Activated T-cell treated with anti-CD3 and anti-CD28 coated beads, Interleukin-2, amount 50 U/mL, for 4 hours (primary cell): ENCODE measurements at regions not wholly inside any gene's neighbourhood (a gene's known extent, or its start where the extent isn't known, plus 50 kb on each side); places are given as distances from the start of the nearest gene placed in this dataset.
"Not testable (repeated sequence)": the region's sequence is repeated elsewhere in the genome, so short reads cannot be mapped to it uniquely, and the experiment has no call there.

Experiments
- ATAC-seq, 2 donors: fragments of 200-7000 bp; cut with Tn5 transposase; one replicate each; pipeline ENCODE4 v1.10.0; 2021
- DNase-seq: peaks from one replicate; pipeline ENCODE4 v3.0.0-alpha.2; 2020
- H3K27me3 Mint-ChIP-seq: one replicate; pipeline ENCODE4 v1.8.0; 2021; ENCODE audit warnings: low read depth, mixed read lengths
- H3K36me3 Mint-ChIP-seq: one replicate; pipeline ENCODE4 v1.8.0; 2022; ENCODE audit warnings: mixed read lengths; ENCODE audit not compliant: insufficient read depth
- H3K4me1 Mint-ChIP-seq: one replicate; pipeline ENCODE4 v1.8.0; 2021; ENCODE audit warnings: low read depth, mixed read lengths
- H3K4me3 Mint-ChIP-seq: one replicate; pipeline ENCODE4 v1.8.0; 2021; ENCODE audit warnings: mild to moderate bottlenecking, moderate library complexity, mixed read lengths
- H3K9me3 Mint-ChIP-seq: one replicate; pipeline ENCODE4 v1.8.0; 2021; ENCODE audit warnings: mixed read lengths

DNA sequence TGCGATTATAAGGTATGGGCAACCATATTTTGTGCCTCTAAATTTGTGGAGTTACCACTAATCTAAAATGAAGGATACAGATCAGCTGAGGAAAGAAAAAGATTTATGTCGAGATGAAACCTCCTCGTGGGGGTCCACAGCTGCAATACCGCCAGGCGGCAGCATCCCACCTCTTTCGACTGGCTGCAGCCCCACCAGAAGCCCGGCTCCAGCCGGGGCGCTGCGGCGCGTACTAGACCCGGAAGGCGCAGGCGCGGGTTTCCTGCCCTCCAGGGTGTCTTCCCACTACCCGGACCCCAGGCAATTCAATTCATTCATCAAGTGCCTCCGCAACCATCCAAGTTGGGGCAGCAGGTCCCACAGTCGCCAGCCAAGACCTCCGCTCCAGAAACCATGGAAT lies 366.1 kb upstream of the DEFB115 start:
- not testable (repeated sequence) for H3K9me3 Mint-ChIP-seq, H3K4me3 Mint-ChIP-seq, DNase-seq, H3K4me1 Mint-ChIP-seq, ATAC-seq, H3K36me3 Mint-ChIP-seq
- H3K27me3 Mint-ChIP-seq = peaks cover 20% of the 10 kb centered on the region

GRCh38 chr20:30892541-30893345 lies 364.7 kb upstream of the DEFB115 start:
- ATAC-seq (peak in 1 of 2 donors; percentile 7), DNase-seq (no peak)
- Mint-ChIP-seq H3K9me3 (no peaks in the 10 kb centered on the region), H3K36me3 (peaks cover 3% of the 10 kb centered on the region), H3K27me3 (peaks cover 20% of the 10 kb centered on the region), H3K4me3 (no peak overlapping the region), H3K4me1 (no peaks in the 10 kb centered on the region)

- not testable (repeated sequence) for H3K4me3 Mint-ChIP-seq, H3K4me1 Mint-ChIP-seq, DNase-seq, H3K9me3 Mint-ChIP-seq, ATAC-seq, H3K36me3 Mint-ChIP-seq
- peaks cover 22% of the 10 kb centered on the region for H3K27me3 Mint-ChIP-seq
Observed at GRCh38 chr20:30893346-30894314, 363.8 kb upstream of the DEFB115 start.

DNA sequence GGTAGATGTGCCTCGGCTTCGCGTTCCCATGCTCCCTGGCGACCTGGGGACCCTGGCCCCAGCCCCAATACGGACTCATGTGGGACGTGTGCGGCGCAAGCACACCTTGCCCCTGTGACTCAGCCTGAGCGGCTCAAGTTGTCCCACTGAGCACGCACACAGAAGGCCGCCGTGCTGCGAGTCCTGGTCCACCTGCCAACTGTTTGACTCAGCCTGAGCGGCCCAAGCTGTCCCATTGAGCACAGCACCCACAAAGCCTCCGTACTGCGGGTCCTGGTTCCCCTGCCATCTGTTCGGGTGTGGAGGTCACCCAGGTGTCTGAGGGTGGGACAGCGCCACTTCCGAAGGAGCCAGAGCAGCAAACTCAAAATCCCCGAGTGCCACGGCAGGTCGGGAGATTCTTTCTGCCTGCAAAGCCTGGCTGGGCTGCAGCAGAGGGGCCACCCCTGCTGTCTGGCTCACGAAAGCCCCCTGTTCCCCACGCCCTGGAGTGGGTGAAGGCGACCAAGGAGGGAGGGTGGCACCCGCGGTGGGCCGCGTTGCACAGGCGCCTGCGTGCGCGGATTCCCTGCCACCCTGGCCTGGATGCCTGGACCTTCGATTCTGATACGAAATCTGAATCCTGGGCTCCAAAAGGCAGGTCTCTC lies 362.6 kb upstream of the DEFB115 start:
- ATAC-seq, DNase-seq, H3K9me3 Mint-ChIP-seq, H3K4me3 Mint-ChIP-seq, H3K4me1 Mint-ChIP-seq, H3K36me3 Mint-ChIP-seq: not testable (repeated sequence)
- peaks cover 27% of the 10 kb centered on the region for H3K27me3 Mint-ChIP-seq

- not testable (repeated sequence) for DNase-seq, H3K9me3 Mint-ChIP-seq
- H3K27me3 Mint-ChIP-seq = peaks cover 27% of the 10 kb centered on the region
Observed at GRCh38 chr20:30895354-30895711, 362.1 kb upstream of the DEFB115 start.

GRCh38 chr20:30899370-30900079 lies 357.9 kb upstream of the DEFB115 start:
- DNase-seq, ATAC-seq, H3K36me3 Mint-ChIP-seq, H3K9me3 Mint-ChIP-seq, H3K4me3 Mint-ChIP-seq, H3K4me1 Mint-ChIP-seq: not testable (repeated sequence)
- H3K27me3 Mint-ChIP-seq = peaks cover 11% of the 10 kb centered on the region

More at GRCh38 chr20:30895354-30895711, 362.1 kb upstream of the DEFB115 start:
- H3K36me3 Mint-ChIP-seq, H3K4me1 Mint-ChIP-seq, ATAC-seq, H3K4me3 Mint-ChIP-seq: not testable (repeated sequence)

GRCh38 chr20:30900080-30900719 lies 357.3 kb upstream of the DEFB115 start:
- not testable (repeated sequence) for H3K36me3 Mint-ChIP-seq, H3K4me1 Mint-ChIP-seq, H3K9me3 Mint-ChIP-seq, DNase-seq, H3K4me3 Mint-ChIP-seq, ATAC-seq
- peaks cover 11% of the 10 kb centered on the region for H3K27me3 Mint-ChIP-seq

DNA sequence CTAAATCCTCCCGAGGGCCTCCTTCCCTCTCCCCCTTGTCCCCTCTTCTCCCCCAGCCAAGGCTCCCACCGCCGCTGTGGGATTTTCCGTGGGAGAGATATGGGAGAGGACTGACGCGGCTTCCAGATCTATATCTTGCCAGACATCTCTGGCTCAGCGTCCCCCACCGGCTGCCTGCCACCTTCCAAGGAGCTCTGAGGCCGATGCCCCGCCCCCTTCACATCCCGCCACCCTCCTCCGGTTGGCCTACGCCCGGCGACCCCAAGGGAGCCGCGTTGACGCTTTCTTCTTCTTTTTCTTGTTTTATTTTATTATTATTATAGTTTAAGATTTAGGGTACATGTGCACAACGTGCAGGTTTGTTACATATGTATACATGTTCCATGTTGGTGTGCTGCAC lies 352.2 kb upstream of the DEFB115 start:
- not testable (repeated sequence) for ATAC-seq, H3K4me3 Mint-ChIP-seq, H3K4me1 Mint-ChIP-seq, H3K27me3 Mint-ChIP-seq, DNase-seq, H3K36me3 Mint-ChIP-seq
- peaks cover 13% of the 10 kb centered on the region for H3K9me3 Mint-ChIP-seq

DNA sequence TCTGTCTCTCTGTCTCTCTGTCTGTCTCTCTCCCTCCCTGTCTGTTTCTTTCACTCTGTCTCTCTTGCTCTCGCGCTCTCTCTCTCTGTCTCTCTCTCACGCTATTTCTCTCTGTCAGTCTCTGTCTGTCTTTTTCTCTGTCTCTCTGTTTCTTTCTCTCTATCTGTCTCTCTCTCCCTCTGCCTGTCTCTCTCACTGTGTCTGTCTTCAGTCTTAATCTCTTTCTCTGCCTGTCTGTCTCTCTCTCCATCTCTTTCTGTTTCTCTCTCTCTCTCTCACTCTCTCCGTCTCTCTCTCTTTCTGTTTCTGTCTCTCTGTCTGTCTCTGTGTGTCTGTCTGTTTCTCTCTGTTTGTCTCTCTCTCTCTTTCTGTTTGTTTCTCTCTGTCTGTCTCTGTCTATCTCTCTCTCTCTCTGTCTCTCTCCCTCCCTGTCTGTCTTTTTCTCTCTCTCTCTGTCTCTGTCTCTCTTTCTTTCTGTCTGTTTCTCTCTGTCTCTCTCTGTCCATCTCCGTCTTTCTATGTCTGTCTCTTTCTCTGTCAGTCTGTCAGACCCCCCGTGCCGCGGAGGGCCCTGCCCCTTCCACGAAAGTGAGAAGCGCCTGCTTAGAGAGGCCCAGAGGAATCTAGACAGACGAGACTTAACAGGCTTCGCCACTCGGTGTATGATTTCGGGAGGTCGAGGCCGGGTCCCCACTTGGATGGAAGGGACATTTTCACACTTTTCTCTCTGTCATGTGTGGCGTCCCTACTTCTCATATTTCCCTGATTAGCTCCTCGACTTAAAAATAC lies 346.3 kb upstream of the DEFB115 start:
- Mint-ChIP-seq H3K36me3 (no peaks in the 10 kb centered on the region), H3K9me3 (peaks cover 32% of the 10 kb centered on the region), H3K4me1 (peaks cover 2% of the 10 kb centered on the region), H3K4me3 (no peak overlapping the region), H3K27me3 (peaks cover 20% of the 10 kb centered on the region)
- DNase-seq (no peak), ATAC-seq (no peak)

GRCh38 chr20:30911832-30912660 lies 345.4 kb upstream of the DEFB115 start:
- Mint-ChIP-seq H3K9me3 (peaks cover 29% of the 10 kb centered on the region), H3K27me3 (peaks cover 20% of the 10 kb centered on the region)
- not testable (repeated sequence) for H3K36me3 Mint-ChIP-seq, ATAC-seq, DNase-seq, H3K4me3 Mint-ChIP-seq, H3K4me1 Mint-ChIP-seq

DNA sequence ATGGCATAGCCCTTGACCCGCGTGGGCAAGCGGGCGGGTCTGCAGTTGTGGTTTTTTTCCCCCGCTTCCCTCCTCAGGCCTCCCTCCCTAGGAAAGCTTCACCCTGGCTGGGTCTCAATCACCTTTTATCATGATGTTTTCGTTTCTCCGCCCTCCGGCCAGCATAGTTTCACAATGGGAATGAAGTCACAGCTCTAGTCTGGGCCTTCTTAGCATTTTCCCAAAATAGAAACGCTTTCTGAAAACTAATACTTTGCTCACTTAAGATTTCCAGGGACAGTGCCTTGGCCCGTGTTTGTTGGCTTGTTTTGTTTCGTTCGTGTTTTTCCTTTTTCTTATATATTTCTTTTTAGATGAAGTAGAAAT lies 344.8 kb upstream of the DEFB115 start:
- not testable (repeated sequence) for H3K36me3 Mint-ChIP-seq, ATAC-seq, H3K4me1 Mint-ChIP-seq, DNase-seq, H3K4me3 Mint-ChIP-seq
- Mint-ChIP-seq H3K9me3 (peaks cover 28% of the 10 kb centered on the region), H3K27me3 (peaks cover 20% of the 10 kb centered on the region)

GRCh38 chr20:30916404-30916803 lies 341.1 kb upstream of the DEFB115 start:
- not testable (repeated sequence) for H3K36me3 Mint-ChIP-seq, DNase-seq, ATAC-seq, H3K4me1 Mint-ChIP-seq, H3K4me3 Mint-ChIP-seq
- H3K27me3 Mint-ChIP-seq = peaks cover 17% of the 10 kb centered on the region
- peaks cover 19% of the 10 kb centered on the region for H3K9me3 Mint-ChIP-seq
